ENCODE measurements at regions not wholly inside any gene's neighbourhood (a gene's known extent, or its start where the extent isn't known, plus 50 kb on each side); places are given as distances from the start of the nearest gene placed in this dataset.

DNA sequence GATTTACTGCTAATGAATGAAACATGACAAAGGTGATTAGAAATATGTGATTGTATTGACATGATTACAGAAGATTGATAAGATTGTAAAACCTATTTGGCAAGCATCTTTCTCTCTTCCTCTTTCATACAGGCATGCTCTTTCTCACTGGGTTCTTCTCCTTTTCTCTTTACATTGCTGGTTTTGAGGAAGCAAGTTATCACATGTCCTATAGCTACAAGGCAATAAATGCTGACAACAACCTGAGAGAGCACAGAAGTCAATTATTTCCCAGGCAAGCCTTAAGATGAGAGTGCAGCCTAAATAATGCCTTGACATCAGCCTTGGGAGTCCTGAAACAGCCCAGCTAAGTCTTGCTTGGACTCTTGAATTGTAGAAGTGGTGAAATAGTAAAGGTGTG, 875.0 kb downstream of the SLITRK1 start:
- TF ChIP-seq, protein P1, sequence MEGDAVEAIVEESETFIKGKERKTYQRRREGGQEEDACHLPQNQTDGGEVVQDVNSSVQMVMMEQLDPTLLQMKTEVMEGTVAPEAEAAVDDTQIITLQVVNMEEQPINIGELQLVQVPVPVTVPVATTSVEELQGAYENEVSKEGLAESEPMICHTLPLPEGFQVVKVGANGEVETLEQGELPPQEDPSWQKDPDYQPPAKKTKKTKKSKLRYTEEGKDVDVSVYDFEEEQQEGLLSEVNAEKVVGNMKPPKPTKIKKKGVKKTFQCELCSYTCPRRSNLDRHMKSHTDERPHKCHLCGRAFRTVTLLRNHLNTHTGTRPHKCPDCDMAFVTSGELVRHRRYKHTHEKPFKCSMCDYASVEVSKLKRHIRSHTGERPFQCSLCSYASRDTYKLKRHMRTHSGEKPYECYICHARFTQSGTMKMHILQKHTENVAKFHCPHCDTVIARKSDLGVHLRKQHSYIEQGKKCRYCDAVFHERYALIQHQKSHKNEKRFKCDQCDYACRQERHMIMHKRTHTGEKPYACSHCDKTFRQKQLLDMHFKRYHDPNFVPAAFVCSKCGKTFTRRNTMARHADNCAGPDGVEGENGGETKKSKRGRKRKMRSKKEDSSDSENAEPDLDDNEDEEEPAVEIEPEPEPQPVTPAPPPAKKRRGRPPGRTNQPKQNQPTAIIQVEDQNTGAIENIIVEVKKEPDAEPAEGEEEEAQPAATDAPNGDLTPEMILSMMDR (IDR thresholded peaks at IDR 0.05; ENCODE audit: extremely low read depth, low read depth, low read length), result no peak
- H4K20me1 ChIP-seq (ENCODE audit: insufficient read depth, low read length), result no peaks in the 10 kb centered on the region
- no peak overlapping the region for H3K4me3 ChIP-seq (ENCODE audit: insufficient read depth, low read length)
- H3K9me3 ChIP-seq (ENCODE audit: low read depth, low read length), result no peaks in the 10 kb centered on the region
- no peaks in the 10 kb centered on the region for H3K4me1 ChIP-seq (ENCODE audit: insufficient read depth, low read length)
- H3K36me3 ChIP-seq (ENCODE audit: insufficient read depth, low read length), result no peaks in the 10 kb centered on the region
- H3K79me2 ChIP-seq (ENCODE audit: insufficient read depth, low read length), result no peaks in the 10 kb centered on the region
- H3K27me3 ChIP-seq (ENCODE audit: insufficient read depth, low read length), result no peaks in the 10 kb centered on the region
- no peak overlapping the region for H3K27ac ChIP-seq (ENCODE audit: low read depth, low read length)
- H3K4me2 ChIP-seq (ENCODE audit: insufficient read depth, low read length), result no peak overlapping the region
- H2AFZ ChIP-seq (ENCODE audit: low read length), result no peak overlapping the region
- DNase-seq (ENCODE audit: insufficient read length, low spot score, missing footprints), result no peak

DNA sequence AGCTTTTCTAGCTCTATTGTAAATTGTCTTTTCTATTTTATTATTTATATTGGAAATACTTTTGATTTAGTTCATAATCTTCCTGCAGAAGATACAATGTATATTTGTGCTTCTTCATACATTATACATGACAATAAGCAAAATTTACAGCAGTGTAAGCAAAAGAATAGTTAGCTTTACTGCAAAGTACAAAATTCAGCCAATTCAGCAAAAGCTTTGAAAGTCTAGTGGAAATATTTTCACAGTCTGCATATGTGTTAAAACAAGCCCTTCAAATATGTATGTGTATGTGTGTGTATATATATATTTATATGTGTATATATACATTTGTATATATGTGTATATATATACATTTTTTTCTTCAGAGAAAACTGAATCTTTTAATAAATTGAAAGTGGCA, 879.1 kb downstream of the SLITRK1 start:
- DNase-seq (ENCODE audit: insufficient read length, low spot score, missing footprints), result no peak
- no peak overlapping the region for H3K27ac ChIP-seq (ENCODE audit: low read depth, low read length)
- H2AFZ ChIP-seq (ENCODE audit: low read length), result no peak overlapping the region
- no peak overlapping the region for H3K4me3 ChIP-seq (ENCODE audit: insufficient read depth, low read length)
- no peaks in the 10 kb centered on the region for H3K4me1 ChIP-seq (ENCODE audit: insufficient read depth, low read length)
- H3K36me3 ChIP-seq (ENCODE audit: insufficient read depth, low read length), result no peaks in the 10 kb centered on the region
- H3K9me3 ChIP-seq (ENCODE audit: low read depth, low read length), result no peaks in the 10 kb centered on the region
- TF ChIP-seq, protein P1 (IDR thresholded peaks at IDR 0.05; ENCODE audit: extremely low read depth, low read depth, low read length), result no peak
- no peaks in the 10 kb centered on the region for H3K27me3 ChIP-seq (ENCODE audit: insufficient read depth, low read length)
- H4K20me1 ChIP-seq (ENCODE audit: insufficient read depth, low read length), result no peaks in the 10 kb centered on the region
- H3K4me2 ChIP-seq (ENCODE audit: insufficient read depth, low read length), result no peak overlapping the region
- no peaks in the 10 kb centered on the region for H3K79me2 ChIP-seq (ENCODE audit: insufficient read depth, low read length)

DNA sequence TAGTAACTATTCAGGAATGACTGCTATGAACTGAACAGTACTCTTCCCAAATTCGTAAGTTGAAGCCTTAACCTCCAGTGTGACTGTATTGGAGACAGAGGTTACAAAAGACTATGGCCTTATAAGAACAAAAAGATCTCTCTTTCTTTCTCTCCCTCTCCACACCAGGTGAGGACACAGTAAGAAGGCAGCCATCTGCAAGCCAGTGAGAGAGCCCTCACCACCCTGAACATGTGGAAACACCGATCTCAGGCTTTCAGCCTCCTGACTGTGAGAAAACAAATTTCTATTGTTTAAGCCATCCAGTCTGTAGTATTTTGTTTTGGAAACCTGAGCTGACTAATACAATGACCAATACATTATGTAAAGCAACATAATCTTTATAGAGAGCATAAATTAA, 888.9 kb downstream of the SLITRK1 start:
- Histone ChIP-seq H3K27ac (ENCODE audit: low read depth, low read length) (no peak overlapping the region), H2AFZ (ENCODE audit: low read length) (no peak overlapping the region), H3K79me2 (ENCODE audit: insufficient read depth, low read length) (no peaks in the 10 kb centered on the region), H3K4me3 (ENCODE audit: insufficient read depth, low read length) (no peak overlapping the region), H3K27me3 (ENCODE audit: insufficient read depth, low read length) (no peaks in the 10 kb centered on the region), H3K9me3 (ENCODE audit: low read depth, low read length) (no peaks in the 10 kb centered on the region), H4K20me1 (ENCODE audit: insufficient read depth, low read length) (no peaks in the 10 kb centered on the region), H3K36me3 (ENCODE audit: insufficient read depth, low read length) (no peaks in the 10 kb centered on the region), H3K4me2 (ENCODE audit: insufficient read depth, low read length) (no peak overlapping the region), H3K4me1 (ENCODE audit: insufficient read depth, low read length) (no peaks in the 10 kb centered on the region)
- DNase-seq (ENCODE audit: insufficient read length, low spot score, missing footprints), result no peak
- TF ChIP-seq, protein P1 (IDR thresholded peaks at IDR 0.05; ENCODE audit: extremely low read depth, low read depth, low read length), result no peak

DNA sequence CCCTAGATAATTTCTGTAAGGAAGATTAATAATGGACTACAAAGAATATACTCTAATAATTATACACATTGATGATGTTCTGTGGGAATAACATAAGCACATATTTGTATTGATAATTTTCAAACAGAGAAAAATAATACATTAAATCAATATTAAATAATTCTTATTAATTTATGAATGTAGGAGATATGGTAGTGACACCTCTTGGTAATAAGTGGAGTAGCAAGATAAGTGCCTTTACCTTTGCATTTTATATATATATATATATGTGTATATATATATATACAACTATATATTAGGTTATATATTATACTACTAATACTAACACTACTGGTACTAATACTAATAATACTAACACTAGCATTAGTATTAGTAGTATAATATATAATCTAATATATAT, 905.8 kb downstream of the SLITRK1 start:
- Histone ChIP-seq H3K4me3 (ENCODE audit: insufficient read depth, low read length) (no peak overlapping the region), H3K36me3 (ENCODE audit: insufficient read depth, low read length) (no peaks in the 10 kb centered on the region), H3K4me2 (ENCODE audit: insufficient read depth, low read length) (no peak overlapping the region), H3K4me1 (ENCODE audit: insufficient read depth, low read length) (no peaks in the 10 kb centered on the region), H3K27me3 (ENCODE audit: insufficient read depth, low read length) (no peaks in the 10 kb centered on the region), H2AFZ (ENCODE audit: low read length) (no peak overlapping the region), H3K79me2 (ENCODE audit: insufficient read depth, low read length) (no peaks in the 10 kb centered on the region), H4K20me1 (ENCODE audit: insufficient read depth, low read length) (no peaks in the 10 kb centered on the region), H3K9me3 (ENCODE audit: low read depth, low read length) (no peaks in the 10 kb centered on the region), H3K27ac (ENCODE audit: low read depth, low read length) (no peak overlapping the region)
- TF ChIP-seq, protein P1 (IDR thresholded peaks at IDR 0.05; ENCODE audit: extremely low read depth, low read depth, low read length), result no peak
- no peak for DNase-seq (ENCODE audit: insufficient read length, low spot score, missing footprints)

Data from osteoblast (primary cell).